ENCODE measurements at regions not wholly inside any gene's neighbourhood (a gene's known extent, or its start where the extent isn't known, plus 50 kb on each side); places are given as distances from the start of the nearest gene placed in this dataset.

GRCh38 chr2:113829270-113829669 is 60.6 kb upstream of the ACTR3 start:
- TF ChIP-seq EP300 (IDR thresholded peaks at IDR 0.05; ENCODE audit: borderline replicate concordance) (no peak), RAD21 (IDR thresholded peaks at IDR 0.05; ENCODE audit: low read depth) (no peak), EGR1 (IDR thresholded peaks at IDR 0.05) (no peak), USF1 (IDR thresholded peaks at IDR 0.05) (no peak), NFIC (IDR thresholded peaks at IDR 0.05) (no peak), CREB1 (IDR thresholded peaks at IDR 0.05; ENCODE audit: low read depth) (no peak), TCF12 (IDR thresholded peaks at IDR 0.05; ENCODE audit: low read depth) (no peak), REST (IDR thresholded peaks at IDR 0.05; ENCODE audit: low read depth) (no peak), CEBPB (IDR thresholded peaks at IDR 0.05) (no peak), TAF1 (IDR thresholded peaks at IDR 0.05; ENCODE audit: low read depth) (no peak), FOXM1 (IDR thresholded peaks at IDR 0.05; ENCODE audit: borderline replicate concordance, low read depth) (no peak), ZBTB7A (IDR thresholded peaks at IDR 0.05; ENCODE audit: low read depth) (no peak), YY1 (IDR thresholded peaks at IDR 0.05; ENCODE audit: low read depth) (no peak), TEAD4 (IDR thresholded peaks at IDR 0.05) (no peak)
- TF ChIP-seq, protein P1, sequence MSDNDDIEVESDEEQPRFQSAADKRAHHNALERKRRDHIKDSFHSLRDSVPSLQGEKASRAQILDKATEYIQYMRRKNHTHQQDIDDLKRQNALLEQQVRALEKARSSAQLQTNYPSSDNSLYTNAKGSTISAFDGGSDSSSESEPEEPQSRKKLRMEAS (IDR thresholded peaks at IDR 0.05): no peak

DNA sequence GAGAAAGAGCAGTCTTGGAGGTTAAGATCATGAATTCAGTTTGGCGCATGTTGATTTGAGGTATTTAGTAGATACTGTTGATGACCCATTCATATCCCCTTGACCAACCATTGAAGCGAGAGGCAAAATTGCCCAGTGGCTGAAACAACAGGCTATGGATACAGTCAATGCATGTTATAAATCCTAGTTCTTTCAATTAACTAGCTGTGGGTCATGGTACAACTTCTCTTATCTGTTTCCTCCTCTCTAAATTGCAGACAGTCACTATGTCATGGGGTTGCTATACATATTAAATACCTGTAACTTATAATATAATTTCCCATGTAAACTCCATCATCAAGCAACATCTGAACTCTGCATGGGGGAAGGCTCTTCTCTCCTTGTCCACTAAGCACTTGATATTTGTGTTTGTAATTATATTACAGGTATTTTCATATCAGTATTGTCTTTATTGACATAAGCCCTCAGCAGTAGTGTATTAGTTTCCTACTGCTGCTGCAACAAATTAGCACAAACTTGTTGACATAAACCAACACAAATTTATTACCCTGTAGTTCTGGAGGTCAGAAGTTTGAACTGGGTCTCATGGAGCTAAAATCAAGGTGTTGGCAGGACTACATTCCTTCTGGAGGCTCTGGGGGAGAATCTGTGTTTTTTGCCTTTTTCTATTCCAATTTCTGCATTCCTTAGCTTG is 61.7 kb upstream of the ACTR3 start:
- TF ChIP-seq FOXM1 (IDR thresholded peaks at IDR 0.05; ENCODE audit: borderline replicate concordance, low read depth) (no peak), ZBTB7A (IDR thresholded peaks at IDR 0.05; ENCODE audit: low read depth) (no peak)

DNA sequence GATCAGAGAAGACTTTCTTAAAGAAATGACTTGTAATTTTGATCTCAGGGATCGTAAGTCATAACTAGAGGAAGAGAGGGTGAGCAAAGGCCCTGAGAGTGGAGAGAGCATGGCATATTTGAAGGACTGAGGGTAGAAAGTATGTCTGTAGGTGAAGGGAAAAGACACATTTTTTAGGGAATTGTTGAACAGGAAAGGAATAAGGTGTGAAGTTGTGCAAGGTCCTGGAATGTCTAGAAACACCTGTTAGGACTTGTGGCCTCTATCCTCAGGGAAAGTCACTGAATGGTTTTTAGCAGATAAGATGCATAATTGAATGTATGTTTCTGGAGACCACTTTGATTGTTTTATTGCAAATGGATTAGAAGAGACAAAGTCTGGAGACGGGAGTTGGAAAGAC is 62.5 kb upstream of the ACTR3 start:
- TF ChIP-seq ZBTB7A (IDR thresholded peaks at IDR 0.05; ENCODE audit: low read depth): no peak

DNA sequence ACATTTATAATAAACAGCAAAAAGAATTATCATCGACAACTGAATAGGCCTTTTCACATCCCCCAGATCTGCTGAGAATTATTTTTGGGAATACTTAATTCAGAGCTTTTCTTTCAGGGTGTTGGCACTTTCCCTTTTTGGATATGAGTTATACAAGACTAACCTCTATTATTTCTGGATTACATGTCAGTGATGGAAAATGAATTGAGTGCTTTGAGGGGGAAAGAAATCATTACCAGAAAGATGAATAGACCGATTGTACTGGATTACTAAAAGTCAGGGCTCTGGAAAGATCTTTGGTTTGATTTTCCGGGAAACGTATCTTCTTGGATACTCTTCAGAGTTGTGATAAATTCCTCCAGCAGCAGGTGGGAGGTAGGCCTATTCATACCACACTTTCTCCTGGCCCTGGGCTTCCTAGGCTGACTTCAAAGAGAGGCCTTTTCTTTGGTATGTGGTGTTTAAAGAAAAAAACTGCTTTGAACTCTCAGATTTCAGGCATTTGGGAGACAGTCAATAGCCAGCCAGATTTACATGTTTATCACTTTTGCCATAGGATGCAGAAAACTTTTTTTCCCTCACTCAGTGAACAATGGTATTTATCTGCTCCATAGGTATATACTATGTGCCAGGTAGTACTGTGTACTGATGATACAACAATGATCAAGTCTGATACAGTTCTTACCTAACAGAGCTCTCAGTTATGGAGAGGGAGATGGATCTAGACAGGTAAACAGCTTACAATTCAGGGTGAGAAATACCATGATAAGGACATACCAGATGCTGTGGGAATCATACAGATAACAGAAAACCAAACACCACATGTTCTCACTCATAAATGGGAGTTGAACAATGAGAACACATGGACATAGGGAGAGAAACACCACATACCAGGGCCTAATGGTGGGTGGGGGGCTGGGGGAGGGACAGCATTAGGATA is 63.3 kb upstream of the ACTR3 start:
- TF ChIP-seq YY1 (IDR thresholded peaks at IDR 0.05; ENCODE audit: low read depth): no peak
- TF ChIP-seq CREB1 (IDR thresholded peaks at IDR 0.05; ENCODE audit: low read depth): no peak
- TF ChIP-seq EP300 (IDR thresholded peaks at IDR 0.05; ENCODE audit: borderline replicate concordance): no peak
- TF ChIP-seq TEAD4 (IDR thresholded peaks at IDR 0.05): no peak
- TF ChIP-seq TAF1 (IDR thresholded peaks at IDR 0.05; ENCODE audit: low read depth): no peak
- no peak for TF ChIP-seq CEBPB (IDR thresholded peaks at IDR 0.05)
- TF ChIP-seq REST (IDR thresholded peaks at IDR 0.05; ENCODE audit: low read depth): no peak
- no peak for TF ChIP-seq NFIC (IDR thresholded peaks at IDR 0.05)
- TF ChIP-seq ZBTB7A (IDR thresholded peaks at IDR 0.05; ENCODE audit: low read depth): no peak
- no peak for TF ChIP-seq TCF12 (IDR thresholded peaks at IDR 0.05; ENCODE audit: low read depth)
- no peak for TF ChIP-seq RAD21 (IDR thresholded peaks at IDR 0.05; ENCODE audit: low read depth)
- no peak for TF ChIP-seq FOXM1 (IDR thresholded peaks at IDR 0.05; ENCODE audit: borderline replicate concordance, low read depth)
- TF ChIP-seq EGR1 (IDR thresholded peaks at IDR 0.05): no peak
- TF ChIP-seq, protein P1 (IDR thresholded peaks at IDR 0.05): no peak

DNA sequence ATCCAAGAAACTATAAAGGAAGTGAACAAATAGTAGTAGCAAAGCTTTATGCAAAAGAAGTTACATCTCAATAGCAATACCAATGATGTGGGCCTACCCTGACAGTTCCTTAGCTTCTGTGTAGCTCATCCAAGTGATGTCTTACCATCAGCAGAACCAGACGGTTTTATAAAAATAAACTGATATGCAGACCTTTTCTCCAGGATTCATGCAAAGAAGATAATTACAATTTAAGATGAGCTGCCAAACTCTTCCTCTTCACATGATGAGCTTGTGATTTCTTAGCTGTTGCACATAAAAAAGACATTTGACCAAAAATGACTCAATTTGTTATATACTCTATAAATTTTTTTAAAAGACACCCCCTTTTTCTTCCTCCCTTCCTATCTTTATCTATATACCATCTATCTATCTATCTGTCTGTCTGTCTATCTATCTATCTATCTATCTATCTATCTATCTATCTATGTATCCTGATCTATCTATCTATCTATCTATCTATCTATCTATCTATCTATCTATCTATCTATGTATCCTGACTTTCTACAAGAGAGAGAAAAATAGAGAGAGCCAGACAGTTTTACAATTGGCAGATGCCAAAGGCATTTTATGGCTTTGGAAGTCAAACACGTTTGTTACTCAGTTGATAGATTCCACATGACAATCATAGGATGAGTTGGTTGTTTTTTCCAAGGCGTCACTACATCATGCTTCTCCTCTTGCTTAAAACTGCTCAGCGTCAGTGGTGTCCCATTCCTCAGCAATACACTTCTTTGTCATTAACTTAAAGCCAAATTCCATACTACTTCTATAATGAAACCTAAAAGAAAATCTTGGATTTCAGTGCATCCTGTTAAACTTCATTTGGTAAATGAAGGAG is 65.9 kb upstream of the ACTR3 start:
- TF ChIP-seq NFIC (IDR thresholded peaks at IDR 0.05) (no peak), EP300 (IDR thresholded peaks at IDR 0.05; ENCODE audit: borderline replicate concordance) (no peak)
- TF ChIP-seq, protein P1 (IDR thresholded peaks at IDR 0.05): no peak
